Suprapubic skin (tissue), 4 donors: ENCODE measurements at regions not wholly inside any gene's neighbourhood (a gene's known extent, or its start where the extent isn't known, plus 50 kb on each side); places are given as distances from the start of the nearest gene placed in this dataset.

Experiments
- CTCF ChIP-seq, 2 donors: fragments of 200-600 bp in 1 of 2; fragments of 450-650 bp in 1 of 2; sonication (generic) in 1 of 2; IDR thresholded peaks; one replicate each; pipeline ENCODE4 v1.5.1; 2016 to 2019; ENCODE audit warnings: antibody characterized with exemption in 2 of 2, mild to moderate bottlenecking in 1 of 2, moderate library complexity in 1 of 2
- EP300 ChIP-seq: sonication (generic); formaldehyde crosslinking; IDR thresholded peaks from one replicate; pipeline ENCODE4 v1.6.1; 2017; ENCODE audit warnings: antibody characterized with exemption
- POLR2A ChIP-seq, 2 donors: fragments of 450-650 bp; IDR thresholded peaks; one replicate each; pipeline ENCODE4 v1.6.1; 2017; ENCODE audit warnings: antibody characterized with exemption in 2 of 2, mild to moderate bottlenecking in 2 of 2, moderate library complexity in 2 of 2
- POLR2AphosphoS5 ChIP-seq, 3 donors: sonication (generic); formaldehyde crosslinking; IDR thresholded peaks; one replicate each; pipeline ENCODE4 v1.6.1; 2017; ENCODE audit warnings: antibody characterized with exemption in 3 of 3

DNA sequence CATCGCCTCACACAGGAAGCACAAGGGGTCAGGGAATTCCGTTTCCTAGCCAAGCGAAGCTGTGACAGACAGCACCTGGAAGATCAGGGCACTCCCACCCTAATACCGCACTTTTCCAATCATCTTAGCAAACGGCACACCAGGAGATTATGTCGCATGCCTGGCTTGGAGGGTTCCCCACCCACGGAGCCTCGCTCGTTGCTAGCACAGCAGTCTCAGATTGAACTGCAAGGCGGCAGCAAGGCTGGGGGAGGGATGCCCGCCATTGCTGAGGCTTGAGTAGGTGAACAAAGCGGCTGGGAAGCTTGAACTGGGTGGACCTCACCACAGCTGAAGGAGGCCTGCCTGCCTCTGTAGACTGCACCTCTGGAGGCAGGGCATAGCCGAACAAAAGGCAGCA, 384.8 kb downstream of the CNTN6 start:
- TF ChIP-seq CTCF (IDR thresholded peaks at IDR 0.05): no peak
- no peak for TF ChIP-seq POLR2AphosphoS5 (IDR thresholded peaks at IDR 0.05)
- no peak for TF ChIP-seq POLR2A (IDR thresholded peaks at IDR 0.05)
- TF ChIP-seq EP300: no peak
